NCI-H1417 (cell line): ENCODE measurements at regions not wholly inside any gene's neighbourhood (a gene's known extent, or its start where the extent isn't known, plus 50 kb on each side); places are given as distances from the start of the nearest gene placed in this dataset.

ENCODE experiments used
- DNase-seq, 3 experiments: peaks; one replicate each; lab custom pipeline; 2025; lab: John Stamatoyannopoulos, UW

DNA sequence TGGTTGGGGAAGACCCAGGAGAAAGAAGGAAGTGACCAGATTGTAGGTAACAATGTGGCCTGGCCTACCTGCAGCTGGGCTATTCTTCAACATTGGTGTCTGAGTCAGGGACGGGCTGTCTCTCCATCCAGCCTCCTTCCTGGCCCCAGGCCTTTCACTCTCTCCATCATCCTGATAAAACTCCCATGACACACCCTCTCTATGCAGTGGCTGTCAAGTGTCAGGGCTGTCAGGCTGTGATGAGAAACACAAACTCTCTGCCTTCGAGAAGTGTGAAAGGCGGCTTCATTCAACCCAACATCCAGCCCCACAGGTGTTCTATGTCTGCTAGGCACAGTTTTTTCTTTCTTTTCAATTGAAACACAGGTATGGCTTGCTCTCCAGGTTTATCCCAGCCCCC is 153.3 kb upstream of the VSTM2B start:
- peak in 1 of 3 experiments; percentile 30 for DNase-seq

DNA sequence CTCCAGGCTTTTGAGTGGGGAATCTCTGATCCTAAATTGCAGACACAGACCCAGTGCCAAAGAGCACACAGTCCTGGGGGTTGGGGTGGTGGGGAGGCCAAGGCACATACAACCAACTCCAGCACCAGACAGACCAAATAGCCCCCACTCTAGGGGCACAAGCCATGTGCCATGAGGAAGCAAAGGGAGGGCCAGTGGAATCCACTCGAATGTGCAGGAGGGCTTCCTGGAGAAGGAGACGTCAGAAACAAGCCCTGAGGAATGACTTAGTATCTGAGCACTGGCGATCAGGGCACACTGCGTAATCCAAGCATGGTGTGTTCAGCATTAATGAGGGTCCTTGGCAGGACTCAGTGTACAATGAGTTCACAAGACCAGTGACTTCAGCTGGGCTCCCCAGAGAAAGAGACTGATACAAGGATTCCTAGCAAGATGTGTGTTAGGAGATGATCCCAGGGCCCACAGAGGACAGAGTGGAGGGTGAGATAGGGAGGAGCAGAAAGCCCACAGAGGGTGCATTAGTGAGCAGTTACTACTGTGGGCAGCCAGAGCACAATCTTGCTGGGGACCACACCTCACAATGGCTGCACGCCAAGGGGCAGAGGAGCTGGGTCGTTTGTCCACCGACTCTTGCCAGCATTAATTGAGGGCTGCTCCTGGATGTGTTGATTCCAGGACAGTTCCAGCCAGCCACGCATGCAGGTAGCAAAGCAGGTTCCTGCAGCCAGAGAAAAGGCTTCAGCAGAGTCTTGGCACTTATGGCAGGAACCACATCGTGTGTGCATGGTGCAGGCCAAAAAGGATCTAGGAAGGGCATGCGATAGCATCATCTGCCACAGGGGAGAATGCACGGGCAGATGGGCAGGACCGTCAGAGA is 152.6 kb upstream of the VSTM2B start:
- no peak for DNase-seq

DNA sequence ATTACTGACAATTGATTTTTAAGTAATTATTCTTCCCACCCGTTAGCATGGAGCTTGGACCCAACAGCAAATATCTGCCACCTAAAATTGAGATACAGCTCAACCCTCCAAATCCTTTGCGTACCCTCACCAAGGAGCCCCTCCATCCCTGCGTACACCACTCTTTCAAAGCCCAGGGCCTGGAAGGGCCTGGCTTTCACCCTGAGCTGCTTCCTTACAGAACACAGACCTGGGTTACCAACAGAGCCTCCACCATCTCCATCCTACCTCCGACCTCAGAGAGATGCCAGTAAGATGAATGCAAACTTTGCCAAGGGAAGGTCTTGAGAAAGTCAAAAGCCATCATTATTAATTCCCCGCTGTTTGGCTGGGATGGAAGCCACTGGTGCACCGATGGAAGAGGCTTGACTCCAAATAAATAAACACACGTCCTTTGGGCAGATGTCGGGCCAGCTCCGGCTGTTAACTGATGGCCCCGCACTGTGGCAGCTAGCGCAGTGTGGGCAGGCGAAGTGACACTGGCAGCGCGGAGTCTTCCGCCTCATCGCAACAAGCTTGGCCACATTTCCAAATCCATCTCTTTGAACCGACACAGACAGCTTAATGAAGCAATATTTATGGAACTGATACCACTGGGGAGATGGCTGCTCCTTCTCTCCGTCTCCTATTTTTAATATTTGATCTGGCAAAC is 150.2 kb upstream of the VSTM2B start:
- DNase-seq, result no peak

DNA sequence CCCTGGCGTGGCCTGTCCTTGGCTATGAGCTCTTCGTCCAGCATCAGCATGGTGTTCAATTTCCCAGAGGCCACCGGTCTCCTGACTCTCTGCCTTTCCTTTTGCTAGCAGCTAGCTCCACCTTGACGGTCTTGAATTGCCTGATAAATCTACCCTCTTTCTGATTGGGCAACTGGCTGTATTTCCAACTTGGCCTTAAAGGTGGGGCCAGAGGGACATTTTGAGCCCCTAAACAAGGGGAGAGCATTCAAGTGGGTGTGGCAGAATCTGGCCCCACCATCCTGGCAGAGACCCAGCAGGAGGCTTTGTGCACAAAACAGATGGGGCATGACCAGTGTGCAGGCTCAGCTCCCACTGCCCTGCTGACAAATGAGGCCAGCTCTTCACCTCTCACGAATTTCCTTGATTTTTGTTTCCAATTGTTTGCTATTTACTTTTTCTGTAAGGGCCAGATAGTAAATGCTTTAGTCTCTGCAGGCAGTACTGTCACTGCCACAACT is 148.9 kb upstream of the VSTM2B start:
- peak in 1 of 3 experiments; percentile 39 for DNase-seq

DNA sequence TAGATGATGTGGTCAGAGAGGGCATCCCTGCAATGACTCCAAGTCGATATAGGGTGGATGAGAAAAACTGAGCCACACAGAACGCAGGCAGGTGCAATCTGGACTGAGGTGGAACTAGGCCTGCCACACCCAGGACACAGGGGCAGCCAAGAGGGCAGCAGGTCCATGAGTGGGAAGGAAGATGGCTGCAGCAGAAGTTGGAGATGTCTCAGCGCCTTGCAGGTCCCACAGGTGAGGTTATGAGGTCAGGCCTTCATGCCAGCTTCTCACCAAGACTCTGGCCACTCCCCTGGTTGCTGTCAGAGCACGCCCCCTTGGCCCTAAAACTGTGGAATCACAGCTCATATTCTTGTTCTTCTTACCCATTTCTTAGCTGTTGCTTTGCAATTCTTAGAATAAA is 147.7 kb upstream of the VSTM2B start:
- no peak for DNase-seq

DNA sequence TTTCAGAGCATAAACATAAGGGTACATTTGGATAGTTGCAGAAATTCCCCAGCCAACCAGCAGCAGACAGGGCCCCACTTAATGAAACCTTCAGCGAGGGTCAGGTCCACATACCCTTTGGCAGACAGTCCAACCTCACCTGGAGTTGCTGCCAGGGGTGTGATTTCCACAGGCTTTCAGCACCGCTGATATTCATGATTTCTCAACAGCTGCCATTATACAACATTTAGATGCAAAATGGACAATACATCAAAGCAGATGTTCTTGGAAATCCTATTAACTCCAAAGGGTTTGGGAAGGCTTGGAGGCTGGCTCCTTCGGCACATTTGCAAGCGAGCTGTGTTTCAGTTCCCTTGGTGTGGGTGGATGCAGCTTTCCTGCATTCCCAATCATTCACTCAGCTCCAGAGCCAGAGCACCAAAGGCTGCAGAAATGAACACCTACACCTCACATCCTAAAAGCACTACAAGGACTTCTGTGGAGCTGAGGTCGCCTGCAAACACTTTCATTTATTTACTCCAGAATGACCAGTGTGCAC is 147.2 kb upstream of the VSTM2B start:
- DNase-seq, result no peak

DNA sequence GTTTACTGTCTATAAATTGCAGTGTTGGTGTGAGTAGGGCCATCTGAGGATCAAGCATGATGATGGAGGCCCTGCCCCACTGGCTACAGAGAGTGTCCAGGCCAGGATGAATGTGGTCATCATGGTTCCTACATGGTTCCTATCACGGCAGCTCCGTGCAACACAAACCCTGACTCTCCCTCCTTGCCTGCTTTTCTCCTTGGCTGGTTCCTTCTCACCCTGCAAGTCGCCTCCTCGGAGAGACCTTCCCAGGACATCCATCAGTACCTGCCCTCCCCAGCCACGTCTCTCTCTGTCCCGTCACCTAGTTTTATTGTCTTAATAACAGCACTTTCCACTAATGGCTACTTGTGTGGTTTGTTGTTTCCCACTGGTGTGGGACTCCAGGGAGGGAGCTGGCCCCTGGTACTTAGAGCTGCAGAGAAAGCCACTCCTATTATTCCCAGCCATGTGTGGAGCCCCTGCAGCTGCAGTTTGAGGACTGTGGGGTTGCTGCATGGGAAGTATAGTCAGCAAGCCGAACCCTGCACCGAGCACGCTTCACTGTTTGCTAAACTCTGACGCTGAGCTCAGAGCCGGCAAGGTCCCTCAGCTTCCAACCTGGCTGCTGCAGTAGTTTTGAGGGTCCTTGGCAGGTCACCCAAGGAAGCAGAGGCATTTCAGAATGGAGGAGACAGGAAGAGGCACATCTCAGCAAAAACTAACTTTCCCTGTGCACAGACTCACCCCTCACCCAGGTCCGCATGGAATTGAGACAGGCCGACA is 146.4 kb upstream of the VSTM2B start:
- DNase-seq, result peak in 1 of 3 experiments; percentile 73

DNA sequence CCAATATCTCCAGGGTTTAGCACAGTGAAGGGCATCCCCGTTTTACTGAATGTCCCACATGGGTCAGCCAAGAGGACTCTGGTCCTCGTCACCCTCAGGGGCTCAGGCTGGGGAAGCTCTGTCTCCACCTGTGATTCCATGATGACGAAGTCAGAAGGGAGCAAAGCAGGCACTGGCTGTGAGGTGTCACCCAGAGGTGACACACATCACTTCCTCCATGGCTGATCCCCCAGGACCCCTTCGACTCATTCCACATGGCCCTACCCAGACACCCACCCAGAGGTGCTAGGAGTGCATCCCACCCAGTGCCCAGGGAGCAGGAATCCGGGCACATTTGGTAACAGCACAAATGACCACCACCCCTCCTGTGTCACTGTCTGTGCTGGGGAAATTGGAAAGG is 145.2 kb upstream of the VSTM2B start:
- DNase-seq, result no peak

DNA sequence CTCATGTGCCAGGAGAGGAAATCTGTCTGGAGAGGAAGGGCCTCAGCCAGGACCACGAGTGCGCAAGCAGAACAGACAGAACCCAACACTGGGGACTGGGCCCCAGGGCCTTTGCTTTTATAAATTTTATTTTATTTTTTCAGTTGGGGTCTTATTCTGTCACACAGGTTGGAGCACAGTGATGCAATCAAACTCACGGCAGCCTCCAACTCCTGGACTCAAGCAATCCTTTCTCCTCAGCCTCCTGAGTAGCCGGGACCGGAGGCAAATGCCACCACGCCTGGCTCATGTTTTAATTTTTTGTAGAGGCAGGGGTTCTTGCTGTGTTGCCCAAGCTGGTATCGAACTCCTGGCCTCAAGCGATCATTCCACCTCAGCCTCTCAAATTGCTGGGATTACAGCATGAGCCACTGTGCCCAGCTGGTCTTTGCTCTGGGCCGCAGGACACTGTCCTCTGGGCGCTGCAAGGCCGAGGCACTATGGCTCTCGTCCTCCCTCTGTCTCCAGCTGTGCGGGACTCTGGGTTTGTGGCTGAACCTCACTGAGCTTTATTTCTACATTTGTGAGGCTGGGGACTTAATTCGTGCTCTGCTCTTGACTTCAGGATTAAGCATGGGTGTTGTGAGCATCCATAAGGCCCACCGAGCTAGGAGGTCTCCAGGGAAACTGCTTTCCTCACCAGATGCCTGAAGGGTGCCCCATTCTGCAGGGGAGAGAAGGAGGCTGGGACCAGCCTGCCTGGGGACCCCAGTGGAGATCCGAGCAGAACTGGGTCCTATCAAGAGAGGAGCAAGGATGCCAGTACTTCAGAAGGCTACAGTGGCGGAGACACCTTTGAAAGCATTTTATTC is 144.2 kb upstream of the VSTM2B start:
- no peak for DNase-seq

DNA sequence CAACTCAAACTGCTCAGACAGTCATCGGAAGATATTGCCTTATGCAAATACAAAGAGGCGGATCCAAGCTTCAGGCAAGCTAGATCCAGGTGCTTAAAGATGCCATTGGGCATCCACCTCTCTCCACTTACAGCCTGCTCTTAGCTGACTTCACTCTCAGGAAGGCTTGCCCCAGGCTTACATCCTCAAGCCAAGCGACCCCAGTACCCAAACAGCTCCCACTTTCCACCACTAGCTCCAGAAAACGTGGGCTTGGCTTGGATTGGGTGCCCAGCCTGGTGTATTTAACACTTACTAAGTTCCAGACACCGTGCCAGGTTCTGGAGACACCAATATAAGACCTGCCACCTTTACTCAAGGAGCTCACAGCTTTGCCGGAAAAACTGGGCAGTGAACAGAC is 142.1 kb upstream of the VSTM2B start:
- DNase-seq, result no peak

DNA sequence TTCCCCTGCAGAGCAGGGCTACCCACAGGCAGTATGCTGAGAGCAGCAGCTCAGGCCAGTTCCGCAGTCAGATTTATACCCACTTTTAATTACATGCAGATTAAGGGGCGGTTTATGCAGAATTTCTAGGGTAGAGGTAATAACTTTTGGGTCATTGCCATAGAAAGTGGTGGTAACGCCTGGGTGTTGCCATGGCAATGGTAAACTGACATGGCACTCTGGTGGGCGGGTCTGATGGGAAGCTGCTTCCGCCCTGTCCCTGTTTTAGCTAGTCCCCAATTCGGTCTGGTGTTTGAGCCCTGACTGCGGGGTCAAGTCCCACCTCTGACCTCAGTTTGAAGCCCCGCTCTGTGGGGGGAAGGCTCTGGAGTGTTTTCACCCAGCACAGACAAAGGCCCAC is 141.1 kb upstream of the VSTM2B start:
- no peak for DNase-seq

DNA sequence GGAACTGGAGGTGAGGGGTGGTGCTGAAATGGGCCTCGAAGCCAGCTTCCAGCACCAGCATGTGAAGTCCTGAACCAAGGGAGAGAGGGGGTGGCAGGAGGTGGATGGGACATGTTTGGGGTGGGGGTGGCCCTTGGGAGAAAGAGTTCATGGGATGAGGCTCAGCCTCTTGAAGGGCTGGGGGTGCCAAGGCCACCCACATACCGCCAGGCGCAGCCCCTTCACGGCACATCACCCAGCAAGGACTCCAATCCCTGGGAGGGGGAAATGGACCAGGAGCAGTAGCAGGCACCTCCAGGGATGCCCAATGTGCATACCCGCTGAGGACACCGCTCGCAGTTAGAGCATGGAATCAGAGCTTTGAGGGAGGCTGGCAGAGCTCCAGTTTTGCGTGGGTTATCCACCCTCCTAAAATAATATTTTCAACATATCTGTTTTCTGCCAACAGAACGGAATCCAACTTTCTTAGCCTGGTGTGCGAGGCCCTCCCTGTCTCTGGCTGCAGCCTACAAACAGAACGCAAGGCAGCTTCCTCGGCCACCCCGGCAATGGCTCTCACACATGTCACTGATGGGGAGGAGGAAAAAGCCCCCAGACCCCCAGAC is 140.5 kb upstream of the VSTM2B start:
- no peak for DNase-seq

DNA sequence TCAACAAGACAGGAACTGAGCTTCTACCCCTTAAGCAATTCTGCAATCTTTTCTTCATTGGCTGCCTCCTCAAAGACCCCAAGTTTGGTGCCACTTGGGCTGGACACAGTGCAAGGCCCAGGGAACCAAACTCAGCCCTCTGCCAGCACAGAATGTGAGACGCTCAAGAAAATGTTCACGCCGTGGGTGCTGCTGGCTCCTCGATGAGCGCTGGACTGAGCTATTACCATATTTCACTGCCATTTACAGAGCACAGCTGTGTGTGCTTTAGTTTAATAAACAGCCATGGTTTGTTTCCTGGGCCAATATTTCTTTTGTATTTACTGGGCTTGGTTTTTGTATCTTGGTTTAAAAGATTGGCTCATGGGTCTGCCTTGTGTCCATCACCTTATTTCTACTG is 138.8 kb upstream of the VSTM2B start:
- no peak for DNase-seq

DNA sequence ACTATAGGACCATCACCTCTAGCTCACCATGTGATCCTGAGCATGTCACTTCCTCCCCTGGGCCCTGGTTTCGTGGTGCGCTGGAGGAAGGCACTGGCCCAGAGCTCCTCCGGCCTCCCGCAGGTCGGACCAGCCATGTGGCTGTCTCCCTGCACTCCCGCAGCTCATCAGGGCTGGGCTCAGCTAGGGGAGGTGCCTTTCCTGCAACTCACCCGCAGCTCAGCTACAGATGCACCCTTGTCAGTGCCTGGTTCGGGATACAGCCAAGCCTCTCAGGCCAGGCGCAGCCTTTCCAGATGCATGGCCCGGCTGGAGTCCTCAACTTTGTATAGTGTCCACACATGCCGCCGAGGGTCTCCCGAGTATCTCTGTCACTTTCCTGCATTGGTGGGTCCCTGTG is 138.2 kb upstream of the VSTM2B start:
- DNase-seq, result no peak

DNA sequence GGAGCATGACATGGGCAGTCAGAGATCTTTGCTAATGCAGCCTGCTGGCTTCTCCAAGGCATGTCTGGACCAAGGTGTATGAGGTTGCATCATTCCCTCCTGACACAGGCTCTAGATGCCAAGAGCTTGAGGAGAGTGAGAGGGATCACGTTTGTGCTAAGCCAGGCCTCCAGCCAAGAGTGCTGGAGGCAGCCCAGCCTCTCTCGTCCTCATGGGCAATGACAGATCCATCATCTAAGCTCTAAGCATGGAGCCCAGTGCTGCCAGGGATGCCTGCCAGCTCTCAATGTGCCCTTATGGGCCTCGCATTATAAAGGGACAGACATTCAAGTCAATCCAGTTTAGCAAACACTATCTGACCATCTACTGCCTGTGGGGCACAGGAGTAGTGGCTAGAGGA is 136.3 kb upstream of the VSTM2B start:
- DNase-seq, result no peak

DNA sequence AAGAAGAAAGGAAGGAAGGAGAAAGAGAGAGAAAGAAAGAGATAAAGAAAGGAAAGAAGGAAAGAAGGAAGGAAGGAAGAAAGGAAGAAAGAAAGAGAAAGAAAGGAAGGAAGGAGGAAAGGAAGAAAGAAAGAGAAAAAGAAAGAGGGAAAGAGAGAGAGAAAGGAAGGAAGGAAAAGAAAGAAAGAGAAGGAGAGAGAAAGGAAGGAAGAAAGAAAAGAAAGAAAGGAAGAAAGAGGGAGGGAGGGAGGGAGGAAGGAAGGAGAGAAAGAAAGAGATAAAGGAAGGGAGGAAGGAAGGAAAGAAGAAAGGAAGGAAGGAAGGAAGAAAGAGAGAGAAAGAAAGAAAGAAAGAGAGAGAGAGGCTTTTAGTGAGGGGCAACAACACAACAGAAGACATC is 135.1 kb upstream of the VSTM2B start:
- DNase-seq, result no peak

DNA sequence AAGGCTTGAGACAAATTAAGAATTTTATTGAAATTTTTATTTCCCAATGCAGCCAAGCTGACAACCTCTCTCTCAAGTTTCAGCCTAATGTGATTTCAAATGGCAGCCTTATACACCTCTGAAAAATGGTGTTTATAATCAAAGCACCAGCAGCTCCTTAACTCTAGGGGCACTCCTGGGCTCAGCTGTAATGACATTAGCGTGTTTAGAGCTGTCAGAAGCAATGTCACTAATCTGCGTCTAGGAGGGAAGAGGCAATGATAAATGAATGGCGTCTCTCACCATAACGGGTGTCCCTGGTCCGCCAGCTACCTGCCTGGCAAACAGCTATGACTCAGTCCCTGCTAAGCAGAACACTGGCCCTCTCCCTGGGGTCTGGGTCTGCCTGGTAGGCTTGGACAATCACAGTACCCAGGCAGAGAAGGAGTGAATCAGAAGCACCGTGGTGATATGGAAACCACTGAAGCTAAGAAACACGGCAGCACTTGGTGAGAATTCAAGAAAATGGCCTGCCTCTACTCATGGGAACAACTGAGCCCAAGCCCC is 131.8 kb upstream of the VSTM2B start:
- DNase-seq, result peak in 1 of 3 experiments; percentile 64

DNA sequence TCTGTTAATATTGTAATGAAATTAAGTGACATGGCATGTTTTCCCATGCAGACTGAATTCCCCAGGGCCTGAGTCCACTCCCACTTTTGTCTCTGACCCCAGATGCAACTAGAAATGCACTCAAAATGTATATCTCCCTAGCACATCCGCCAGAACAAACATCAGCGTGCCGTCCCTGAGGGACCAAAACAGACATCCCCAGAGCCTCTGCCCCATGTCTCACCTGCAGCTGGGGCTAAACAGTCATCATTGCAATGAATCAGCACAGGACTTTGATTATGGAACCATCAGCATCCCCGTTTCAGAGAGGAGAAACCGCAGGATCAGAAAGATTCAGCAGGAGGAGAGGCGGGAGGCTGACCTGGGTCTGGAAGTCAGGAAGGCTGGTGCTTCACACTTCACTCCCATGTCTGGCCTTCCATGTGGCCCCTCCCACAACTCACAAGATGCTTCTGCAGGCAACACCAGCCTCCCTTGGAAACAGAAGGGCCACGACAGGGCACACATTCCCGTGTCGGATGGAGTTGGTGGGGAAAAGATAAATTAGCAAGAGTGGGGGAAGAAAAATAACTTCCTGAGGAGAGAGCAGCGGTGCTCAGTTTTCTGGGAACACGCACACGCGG is 130.6 kb upstream of the VSTM2B start:
- peak in 2 of 3 experiments; percentile 21 to 71 for DNase-seq

DNA sequence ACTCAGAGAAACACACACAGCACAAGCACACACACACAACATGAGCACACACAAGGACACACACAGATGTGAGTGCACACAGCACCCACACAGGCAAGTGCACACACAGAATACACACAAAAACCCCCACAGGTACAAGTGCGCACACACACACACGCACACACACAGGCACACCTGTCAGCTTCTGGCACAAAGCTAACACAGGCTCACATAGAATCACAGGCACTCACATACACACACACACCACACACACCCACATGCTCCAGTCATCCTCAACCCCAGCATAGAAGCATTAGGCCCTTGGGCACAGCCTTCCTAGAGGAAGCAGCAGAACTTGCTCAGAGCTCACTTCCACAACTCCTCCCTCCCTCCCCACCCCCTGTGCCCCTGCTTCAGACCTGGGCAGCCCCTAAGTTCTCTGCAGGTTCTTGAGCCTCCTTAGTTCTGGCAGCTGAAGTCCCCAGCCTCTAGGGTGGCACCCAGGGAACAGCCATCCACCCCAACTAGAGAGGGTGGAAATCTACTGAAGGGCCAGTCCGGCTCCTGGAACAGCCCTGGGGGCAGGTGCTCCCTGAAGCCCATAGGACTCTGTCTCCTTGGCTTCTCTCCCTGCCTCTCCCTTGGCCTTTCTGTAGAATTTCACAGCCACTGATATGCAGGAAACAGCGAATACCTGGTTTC is 129.9 kb upstream of the VSTM2B start:
- DNase-seq, result no peak

DNA sequence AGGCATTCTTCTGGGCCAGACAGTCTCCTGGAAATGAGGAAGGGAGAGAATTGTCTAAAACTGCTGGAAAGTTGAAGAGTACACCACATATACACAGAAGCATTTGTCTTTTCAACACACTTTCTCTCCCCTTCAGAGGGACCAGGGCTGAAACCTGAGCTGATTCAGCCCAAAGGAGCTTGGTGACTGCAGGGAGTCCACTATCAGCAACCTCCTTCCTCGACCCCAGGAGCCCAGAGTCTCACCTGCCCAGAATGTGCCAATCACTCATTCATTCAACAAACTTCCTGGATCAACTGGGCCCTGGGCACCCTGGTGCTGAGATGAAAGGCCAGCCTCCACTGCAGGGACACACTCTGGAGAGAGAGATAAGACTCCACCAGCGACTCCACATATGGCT is 128.9 kb upstream of the VSTM2B start:
- DNase-seq, result no peak
